GM19455 (cell line): ENCODE measurements at regions not wholly inside any gene's neighbourhood (a gene's known extent, or its start where the extent isn't known, plus 50 kb on each side); places are given as distances from the start of the nearest gene placed in this dataset.
"Not testable (repeated sequence)": the region's sequence is repeated elsewhere in the genome, so short reads cannot be mapped to it uniquely, and the experiment has no call there.

Source experiments
- ATAC-seq: cut with Tn5 transposase; IDR thresholded peaks from one replicate; pipeline ENCODE4 v1.9.1; 2021; ENCODE audit not compliant: unreplicated experiment

DNA sequence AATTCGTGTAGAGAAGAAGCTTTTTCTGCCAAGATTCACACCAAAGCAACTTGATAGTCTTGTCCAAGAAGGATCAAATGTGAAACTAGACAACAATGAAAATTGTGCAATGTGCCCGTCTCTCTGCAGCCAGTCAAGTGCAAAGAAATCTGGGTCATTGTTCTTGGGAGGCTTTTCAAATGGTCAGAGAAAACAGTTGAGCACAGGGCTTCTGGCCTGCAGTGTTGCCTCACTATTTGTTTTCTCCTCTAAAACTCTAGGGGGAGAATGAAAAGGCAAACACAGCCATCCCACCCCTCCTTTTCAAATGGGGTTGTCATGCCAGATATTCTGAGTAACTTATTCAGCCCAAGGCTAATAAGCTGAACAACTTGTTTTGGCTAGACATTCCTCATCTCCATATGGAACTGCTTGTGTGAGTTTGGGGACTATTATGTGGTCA, 417.6 kb upstream of the CDIN1 start:
- no peak for ATAC-seq

DNA sequence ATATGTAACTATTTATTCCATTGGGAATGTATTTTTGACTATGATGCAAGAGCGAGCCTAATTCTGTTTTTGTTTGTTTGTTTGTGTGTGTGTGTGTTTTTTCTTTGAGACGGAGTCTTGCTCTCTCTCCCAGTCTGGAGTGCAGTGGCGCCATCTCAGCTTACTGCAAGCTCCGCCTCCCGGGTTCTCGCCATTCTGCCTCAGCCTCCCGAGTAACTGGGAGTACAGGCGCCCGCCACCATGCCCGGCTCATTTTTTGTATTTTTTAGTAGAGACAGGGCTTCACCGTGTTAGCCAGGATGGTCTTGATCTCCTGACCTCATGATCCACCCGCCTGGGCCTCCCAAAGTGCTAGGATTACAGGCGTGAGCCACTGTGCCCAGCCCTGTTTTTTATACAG, 415.4 kb upstream of the CDIN1 start:
- ATAC-seq, result not testable (repeated sequence)

DNA sequence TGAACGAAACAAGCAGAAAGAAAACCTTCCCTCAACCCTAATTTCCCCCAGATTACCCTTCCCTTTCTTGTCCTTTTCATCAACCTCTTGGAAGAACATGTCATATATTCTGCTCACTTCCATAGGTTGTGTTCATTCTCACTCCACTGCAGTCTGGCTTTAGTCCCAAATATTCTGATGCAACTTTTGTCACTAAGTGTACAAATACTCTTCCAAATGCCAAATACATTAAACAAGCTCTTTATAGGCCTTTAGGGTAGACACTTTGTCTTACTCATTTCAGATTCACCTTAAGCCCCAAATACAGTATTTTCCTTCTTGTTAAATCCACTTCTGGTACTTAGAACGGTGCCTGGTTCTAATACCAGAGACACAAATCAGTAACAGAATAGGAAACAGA, 406.5 kb upstream of the CDIN1 start:
- no peak for ATAC-seq

GRCh38 chr15:36175186-36175740, 404.2 kb upstream of the CDIN1 start:
- no peak for ATAC-seq

DNA sequence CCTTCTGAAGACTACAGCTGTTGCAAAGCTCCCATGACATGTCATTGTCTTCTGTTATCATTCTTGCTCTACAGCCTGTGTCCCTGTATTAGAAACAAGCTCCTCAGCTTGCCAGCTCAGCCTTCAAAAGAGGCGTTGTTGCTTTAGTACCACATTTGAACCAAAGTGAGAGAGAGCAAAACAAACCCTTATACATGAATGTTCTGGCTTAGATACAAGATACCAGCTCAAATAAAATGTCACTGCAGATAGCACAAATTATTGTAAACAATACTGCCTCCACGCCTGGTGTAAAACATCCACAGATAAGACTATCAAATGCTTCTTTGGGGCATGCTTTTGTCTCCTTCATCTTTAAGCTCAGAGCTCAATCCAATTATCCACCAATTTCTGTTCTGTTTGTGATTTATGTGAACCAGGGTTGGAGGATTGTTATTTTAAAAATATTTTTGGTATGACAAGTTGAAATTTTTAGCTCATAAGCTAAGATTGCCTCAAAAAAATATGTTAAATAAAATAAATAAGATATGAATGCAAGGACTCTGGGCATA, 403.6 kb upstream of the CDIN1 start:
- ATAC-seq, result no peak

DNA sequence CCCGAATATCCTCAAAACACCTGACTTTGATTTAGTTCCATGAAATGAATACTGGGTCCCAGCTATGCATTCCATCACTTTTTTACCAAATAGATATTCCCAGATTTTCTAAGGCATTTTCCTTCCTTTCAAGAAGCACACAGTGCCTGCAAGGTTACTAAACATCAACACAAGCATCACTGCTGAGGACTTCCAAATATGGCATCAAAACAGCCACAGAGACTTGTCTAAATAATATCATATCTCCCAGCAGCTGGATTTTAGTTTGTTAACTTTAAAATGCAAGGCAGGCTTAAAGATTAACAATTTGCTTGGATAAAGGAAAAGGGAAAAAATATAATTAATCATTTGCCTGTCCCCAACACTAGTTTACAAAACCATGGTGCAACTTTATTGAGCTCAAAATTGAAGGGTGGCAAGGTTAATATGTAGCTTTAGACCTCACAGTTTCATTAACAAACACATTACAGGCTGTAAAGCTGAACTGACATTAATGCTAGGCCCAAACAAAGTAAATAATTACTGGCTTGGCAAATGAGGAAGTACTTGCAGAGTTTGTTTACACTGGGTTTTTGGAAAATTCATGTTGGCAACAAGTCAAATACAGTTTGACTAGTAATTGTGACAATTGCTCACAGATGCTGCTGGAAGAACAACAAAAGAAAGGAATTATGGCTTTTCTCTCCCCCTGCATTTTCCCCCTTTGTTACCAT, 401.7 kb upstream of the CDIN1 start:
- ATAC-seq, result no peak

- no peak for ATAC-seq
Measured at GRCh38 chr15:36178303-36178633, 401.2 kb upstream of the CDIN1 start.

- no peak for ATAC-seq
Measured at GRCh38 chr15:36183201-36183600, 396.2 kb upstream of the CDIN1 start.

- ATAC-seq, result no peak
Measured at GRCh38 chr15:36185438-36185837, 394.0 kb upstream of the CDIN1 start.

DNA sequence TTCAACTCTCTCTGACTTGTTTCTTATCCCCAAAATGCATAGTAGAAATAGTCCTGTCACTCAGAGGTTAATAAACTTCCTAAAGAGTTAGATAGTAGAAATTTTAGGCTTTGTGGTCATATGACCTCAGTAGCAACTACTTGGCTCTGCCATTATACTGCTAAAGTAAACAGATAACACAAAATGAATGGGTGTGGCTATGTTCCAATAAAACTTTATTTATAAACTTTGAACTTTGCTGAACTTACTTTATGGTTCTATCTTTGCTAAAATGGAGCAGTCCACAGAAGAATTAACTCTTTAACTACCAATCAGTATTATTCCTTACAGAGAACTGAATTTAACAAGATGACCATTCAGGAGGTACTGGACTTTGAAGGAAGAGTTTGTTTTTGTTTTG, 393.6 kb upstream of the CDIN1 start:
- ATAC-seq, result no peak

DNA sequence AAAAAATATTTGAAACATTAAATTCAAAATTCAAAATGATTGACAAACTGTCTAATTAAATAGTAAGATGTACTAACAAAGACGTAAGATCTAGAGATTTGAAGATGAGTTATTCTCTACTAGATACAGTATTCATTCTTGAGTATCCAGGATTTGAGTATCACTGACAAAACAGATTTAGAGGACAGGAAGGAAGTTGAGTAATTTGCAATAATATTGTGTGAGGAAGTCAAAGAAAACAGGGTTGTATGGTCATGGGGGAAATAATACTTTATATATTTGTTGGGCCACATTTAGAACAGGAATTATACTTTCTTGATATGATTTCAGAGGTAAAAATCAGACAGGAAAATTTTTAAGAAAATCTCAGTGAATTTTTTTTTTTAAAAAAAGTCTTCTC, 393.1 kb upstream of the CDIN1 start:
- no peak for ATAC-seq

- ATAC-seq, result no peak
Measured at GRCh38 chr15:36191459-36191858, 388.0 kb upstream of the CDIN1 start.

DNA sequence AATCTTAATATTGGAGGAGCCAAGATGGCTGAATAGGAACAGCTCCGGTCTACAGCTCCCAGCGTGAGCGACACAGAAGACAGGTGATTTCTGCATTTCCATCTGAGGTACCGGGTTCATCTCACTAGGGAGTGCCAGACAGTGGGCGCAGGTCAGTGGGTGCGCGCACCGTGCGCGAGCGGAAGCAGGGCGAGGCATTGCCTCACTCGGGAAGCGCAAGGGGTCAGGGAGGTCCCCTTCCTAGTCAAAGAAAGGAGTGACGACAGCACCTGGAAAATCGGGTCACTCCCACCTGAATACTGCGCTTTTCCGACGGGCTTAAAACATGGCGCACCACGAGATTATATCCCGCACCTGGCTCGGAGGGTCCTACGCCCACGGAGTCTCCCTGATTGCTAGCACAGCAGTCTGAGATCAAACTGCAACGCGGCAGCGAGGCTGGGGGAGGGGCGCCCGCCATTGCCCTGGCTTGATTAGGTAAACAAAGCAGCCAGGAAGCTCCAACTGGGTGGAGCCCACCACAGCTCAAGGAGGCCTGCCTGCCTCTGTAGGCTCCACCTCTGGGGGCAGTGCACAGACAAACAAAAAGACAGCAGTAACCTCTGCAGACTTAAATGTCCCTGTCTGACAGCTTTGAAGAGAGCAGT, 383.9 kb upstream of the CDIN1 start:
- not testable (repeated sequence) for ATAC-seq

DNA sequence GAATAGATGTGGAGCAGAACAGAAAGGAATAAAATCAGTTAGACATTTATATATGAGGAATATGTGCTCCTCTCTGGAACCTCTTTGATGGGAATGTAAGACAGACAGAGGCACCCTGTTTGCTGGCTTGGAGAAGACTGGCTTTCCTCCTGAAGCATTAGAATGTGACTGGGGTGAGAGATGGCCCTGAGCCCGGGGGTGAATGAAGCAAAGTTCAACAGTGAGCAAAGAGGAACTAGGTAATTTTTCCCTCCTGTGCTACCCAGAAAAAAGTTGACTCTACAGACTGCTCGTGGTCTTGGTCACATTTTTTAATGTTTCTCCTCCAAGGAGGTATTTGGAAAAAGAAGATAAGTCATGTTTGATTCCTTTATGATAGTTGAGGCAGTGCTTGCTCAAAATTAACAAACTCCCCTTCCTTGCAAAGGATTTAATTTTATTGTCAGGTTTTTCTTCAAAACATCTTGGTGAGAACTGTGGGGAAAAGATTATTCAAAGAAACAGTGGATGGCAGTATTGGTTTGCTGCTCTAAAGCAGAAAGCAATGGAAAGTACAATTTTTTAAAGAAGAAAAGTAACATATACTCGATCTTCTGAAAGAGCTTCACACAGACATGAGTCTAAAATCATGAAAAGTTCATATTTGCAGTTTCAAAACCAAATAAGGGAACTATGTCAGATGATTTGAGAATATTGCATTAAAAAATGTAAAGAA, 370.4 kb upstream of the CDIN1 start:
- no peak for ATAC-seq

GRCh38 chr15:36210426-36210825, 369.0 kb upstream of the CDIN1 start:
- no peak for ATAC-seq

GRCh38 chr15:36218322-36218721, 361.1 kb upstream of the CDIN1 start:
- no peak for ATAC-seq

DNA sequence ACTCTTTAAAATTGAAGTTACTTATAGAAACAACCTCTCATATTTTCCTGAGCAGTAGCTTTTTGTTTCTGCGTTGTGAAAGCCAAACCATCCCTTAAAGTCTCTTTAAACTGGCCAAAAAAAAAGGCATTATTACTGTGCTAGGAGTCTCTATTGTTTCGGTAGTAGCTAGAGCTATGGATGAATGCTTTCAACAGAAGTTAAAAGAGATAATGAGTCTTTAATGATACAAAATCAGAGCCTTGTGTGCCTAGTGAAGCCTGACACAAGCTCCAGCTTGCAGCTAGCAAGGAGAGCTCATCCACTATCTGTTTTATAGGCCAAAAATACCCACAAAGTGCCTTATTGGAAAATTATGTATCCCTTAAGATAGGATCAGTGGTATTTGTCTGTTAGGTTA, 360.4 kb upstream of the CDIN1 start:
- no peak for ATAC-seq

DNA sequence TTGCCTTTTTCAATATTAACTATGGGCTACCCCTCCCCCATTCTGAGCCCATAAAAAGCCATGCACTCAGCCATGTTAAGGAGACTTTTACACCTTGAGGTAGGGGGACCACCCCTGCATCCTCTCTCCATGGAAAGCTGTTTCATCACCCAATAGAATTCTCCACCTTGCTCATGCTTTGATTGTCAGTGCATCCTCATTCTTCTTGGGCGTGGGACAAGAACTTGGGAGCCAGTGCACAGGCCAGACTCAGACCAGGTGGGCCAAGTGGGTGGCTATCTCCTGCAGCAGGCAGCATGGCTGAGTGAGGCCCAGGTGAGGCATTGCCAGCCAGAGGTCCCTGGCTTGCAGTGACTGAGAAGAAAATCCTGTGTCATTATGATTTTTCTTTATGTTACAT, 357.4 kb upstream of the CDIN1 start:
- ATAC-seq, result no peak

- no peak for ATAC-seq
Measured at GRCh38 chr15:36230776-36231175, 348.6 kb upstream of the CDIN1 start.

DNA sequence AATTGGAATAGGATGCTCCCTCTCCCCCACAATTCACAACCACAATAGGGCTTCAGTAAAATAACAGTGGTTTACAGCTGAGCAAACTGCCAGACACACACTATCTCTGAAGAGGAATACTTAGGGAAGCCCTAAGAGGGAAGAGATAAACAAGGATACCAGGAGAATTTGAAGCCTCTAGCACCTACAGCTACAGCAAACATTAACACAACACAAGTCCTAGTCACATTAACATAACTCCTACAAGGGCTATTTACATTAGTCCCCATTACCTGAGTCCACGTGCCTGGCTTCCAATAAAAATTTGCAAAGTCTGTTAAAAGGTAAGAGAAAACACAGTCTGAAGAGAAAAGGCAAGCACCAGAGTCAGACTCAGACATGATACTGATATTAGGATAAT, 346.9 kb upstream of the CDIN1 start:
- ATAC-seq, result no peak

DNA sequence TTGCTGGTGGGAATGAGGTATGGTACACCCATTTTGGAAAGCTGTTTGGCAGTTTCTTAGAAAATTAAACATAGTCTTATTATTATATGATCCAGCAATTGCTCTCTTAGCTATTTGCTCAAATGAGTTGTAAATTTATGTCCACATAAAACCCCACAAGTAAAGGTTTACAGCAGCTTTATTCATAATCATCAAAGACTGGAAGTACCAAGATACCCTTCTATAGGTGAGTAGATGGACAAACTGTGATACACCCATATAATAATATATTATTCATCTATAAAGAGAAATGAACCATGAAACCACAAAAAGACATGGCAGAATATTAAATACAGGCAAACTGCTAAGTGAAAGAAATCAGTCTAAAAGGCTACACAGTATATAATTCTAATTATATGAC, 344.7 kb upstream of the CDIN1 start:
- ATAC-seq, result no peak

DNA sequence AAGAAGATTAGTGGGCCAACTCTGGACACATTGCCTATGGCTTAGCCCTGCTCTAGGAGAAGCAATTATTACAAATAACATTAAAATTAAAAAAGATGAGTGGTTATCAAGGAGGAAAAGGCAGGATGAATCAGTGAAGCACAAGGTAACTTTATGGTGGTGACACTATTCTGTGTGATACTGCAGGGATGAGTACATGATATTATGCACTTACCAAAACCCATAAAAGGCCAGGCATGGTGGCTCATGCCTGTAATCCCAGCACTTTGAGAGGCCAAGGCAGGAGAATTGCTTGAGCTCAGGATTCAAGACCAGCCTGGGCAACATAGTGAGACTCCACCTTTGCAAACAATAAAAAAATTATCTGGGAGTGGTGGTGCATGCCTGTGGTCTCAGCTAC, 344.3 kb upstream of the CDIN1 start:
- ATAC-seq, result no peak
